A549 (cell line): ENCODE measurements at regions not wholly inside any gene's neighbourhood (a gene's known extent, or its start where the extent isn't known, plus 50 kb on each side); places are given as distances from the start of the nearest gene placed in this dataset.

ENCODE experiments used
- CTCF ChIP-seq: fragments of >200 bp; sonication (Bioruptor Twin); formaldehyde crosslinking; IDR thresholded peaks from 3 replicates; pipeline ENCODE4 v1.5.1; 2016
- JUN ChIP-seq, 2 experiments: fragments of >200 bp; sonication (Bioruptor Twin); formaldehyde crosslinking; IDR thresholded peaks; 2 replicates in 1 of 2; 3 replicates in 1 of 2; pipeline ENCODE4 v1.6.1; 2016 to 2017
- PHF8 ChIP-seq: fragments of 200-600 bp; sonication (generic); IDR thresholded peaks from 2 replicates; pipeline ENCODE4 v1.6.1; 2016; ENCODE audit warnings: low read depth, mild to moderate bottlenecking, antibody characterized with exemption, moderate library complexity, borderline replicate concordance
- POLR2A ChIP-seq: IDR thresholded peaks from 2 replicates; pipeline ENCODE4 v1.6.1; 2012; ENCODE audit warnings: mild to moderate bottlenecking, low read length
- SMC3 ChIP-seq: fragments of >200 bp; sonication (Bioruptor Twin); formaldehyde crosslinking; IDR thresholded peaks from 3 replicates; pipeline ENCODE4 v1.6.1; 2018; ENCODE audit warnings: inconsistent platforms
- TF ChIP-seq, protein P1 (sequence below): fragments of 250-450 bp; sonication (Bioruptor Pico); IDR thresholded peaks from 2 replicates; pipeline ENCODE4 v1.5.0; 2021; ENCODE audit warnings: mild to moderate bottlenecking, moderate library complexity, borderline replicate concordance

GRCh38 chr2:56539618-56540017 lies 355.8 kb downstream of the CCDC85A start:
- TF ChIP-seq JUN (IDR thresholded peaks at IDR 0.05) (no peak), CTCF (no peak), PHF8 (no peak), POLR2A (no peak), SMC3 (no peak)
- TF ChIP-seq, protein P1, sequence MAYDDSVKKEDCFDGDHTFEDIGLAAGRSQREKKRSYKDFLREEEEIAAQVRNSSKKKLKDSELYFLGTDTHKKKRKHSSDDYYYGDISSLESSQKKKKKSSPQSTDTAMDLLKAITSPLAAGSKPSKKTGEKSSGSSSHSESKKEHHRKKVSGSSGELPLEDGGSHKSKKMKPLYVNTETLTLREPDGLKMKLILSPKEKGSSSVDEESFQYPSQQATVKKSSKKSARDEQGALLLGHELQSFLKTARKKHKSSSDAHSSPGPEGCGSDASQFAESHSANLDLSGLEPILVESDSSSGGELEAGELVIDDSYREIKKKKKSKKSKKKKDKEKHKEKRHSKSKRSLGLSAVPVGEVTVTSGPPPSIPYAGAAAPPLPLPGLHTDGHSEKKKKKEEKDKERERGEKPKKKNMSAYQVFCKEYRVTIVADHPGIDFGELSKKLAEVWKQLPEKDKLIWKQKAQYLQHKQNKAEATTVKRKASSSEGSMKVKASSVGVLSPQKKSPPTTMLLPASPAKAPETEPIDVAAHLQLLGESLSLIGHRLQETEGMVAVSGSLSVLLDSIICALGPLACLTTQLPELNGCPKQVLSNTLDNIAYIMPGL (CRISPR knock-in tag): no peak
